Progenitor cell of endocrine pancreas (in vitro differentiated cells): ENCODE measurements at regions not wholly inside any gene's neighbourhood (a gene's known extent, or its start where the extent isn't known, plus 50 kb on each side); places are given as distances from the start of the nearest gene placed in this dataset.

Experiments used
- DNase-seq: peaks from one replicate; pipeline ENCODE4 v3.0.0; 2021; ENCODE audit warnings: low spot score; ENCODE audit not compliant: unreplicated experiment
- H3K27ac Mint-ChIP-seq: 2 replicates; pipeline ENCODE4 v1.8.0; 2021; ENCODE audit warnings: mild to moderate bottlenecking, moderate library complexity, mixed read lengths
- H3K27me3 Mint-ChIP-seq: 2 replicates; pipeline ENCODE4 v1.8.0; 2021; ENCODE audit warnings: mixed read lengths
- H3K36me3 Mint-ChIP-seq: 2 replicates; pipeline ENCODE4 v1.8.0; 2022; ENCODE audit warnings: mixed read lengths; ENCODE audit not compliant: insufficient read depth
- H3K4me1 Mint-ChIP-seq: 2 replicates; pipeline ENCODE4 v1.8.0; 2021; ENCODE audit warnings: low read depth, mixed read lengths
- H3K4me3 Mint-ChIP-seq: 2 replicates; pipeline ENCODE4 v1.8.0; 2021; ENCODE audit warnings: low read depth, mild to moderate bottlenecking, moderate library complexity, mixed read lengths
- H3K9me3 Mint-ChIP-seq: 2 replicates; pipeline ENCODE4 v1.8.0; 2021; ENCODE audit warnings: low read depth, mixed read lengths
- CTCF ChIP-seq: fragments of 200-600 bp; sonication (generic); IDR thresholded peaks from one replicate; pipeline ENCODE4 v1.5.0; 2021; ENCODE audit warnings: antibody characterized with exemption, mild to moderate bottlenecking; ENCODE audit not compliant: unreplicated experiment

GRCh38 chr4:137676357-137676998 is 144.2 kb upstream of the PCDH18 start:
- no peak overlapping the region for H3K27ac Mint-ChIP-seq
- no peaks in the 10 kb centered on the region for H3K4me1 Mint-ChIP-seq
- TF ChIP-seq CTCF = no peak
- DNase-seq = no peak
- H3K36me3 Mint-ChIP-seq = no peaks in the 10 kb centered on the region
- no peak overlapping the region for H3K4me3 Mint-ChIP-seq
- H3K9me3 Mint-ChIP-seq = peaks cover 6% of the 10 kb centered on the region
- no peaks in the 10 kb centered on the region for H3K27me3 Mint-ChIP-seq

GRCh38 chr4:137674066-137674465 is 141.8 kb upstream of the PCDH18 start:
- Mint-ChIP-seq H3K27ac (no peak overlapping the region), H3K27me3 (no peaks in the 10 kb centered on the region), H3K4me3 (no peak overlapping the region), H3K9me3 (peaks cover 3% of the 10 kb centered on the region), H3K4me1 (no peaks in the 10 kb centered on the region), H3K36me3 (no peaks in the 10 kb centered on the region)
- no peak for TF ChIP-seq CTCF
- no peak for DNase-seq

- Mint-ChIP-seq H3K4me1 (peaks cover 2% of the 10 kb centered on the region), H3K27ac (no peak overlapping the region), H3K4me3 (no peak overlapping the region), H3K9me3 (no peaks in the 10 kb centered on the region), H3K27me3 (no peaks in the 10 kb centered on the region), H3K36me3 (no peaks in the 10 kb centered on the region)
- no peak for DNase-seq
- no peak for TF ChIP-seq CTCF
Measured at GRCh38 chr4:137668885-137669545, 136.7 kb upstream of the PCDH18 start.

GRCh38 chr4:137664416-137664815 is 132.1 kb upstream of the PCDH18 start:
- no peak overlapping the region for H3K27ac Mint-ChIP-seq
- no peak overlapping the region for H3K4me3 Mint-ChIP-seq
- peaks cover 13% of the 10 kb centered on the region for H3K4me1 Mint-ChIP-seq
- no peaks in the 10 kb centered on the region for H3K27me3 Mint-ChIP-seq
- DNase-seq = no peak
- H3K9me3 Mint-ChIP-seq = no peaks in the 10 kb centered on the region
- TF ChIP-seq CTCF = no peak
- H3K36me3 Mint-ChIP-seq = no peaks in the 10 kb centered on the region

- H3K27ac Mint-ChIP-seq = no peak overlapping the region
- peaks cover 13% of the 10 kb centered on the region for H3K4me1 Mint-ChIP-seq
- H3K9me3 Mint-ChIP-seq = no peaks in the 10 kb centered on the region
- no peaks in the 10 kb centered on the region for H3K36me3 Mint-ChIP-seq
- H3K27me3 Mint-ChIP-seq = no peaks in the 10 kb centered on the region
- DNase-seq = no peak
- no peak for TF ChIP-seq CTCF
- H3K4me3 Mint-ChIP-seq = no peak overlapping the region
Measured at GRCh38 chr4:137664046-137664387, 131.7 kb upstream of the PCDH18 start.
